ENCODE measurements at regions not wholly inside any gene's neighbourhood (a gene's known extent, or its start where the extent isn't known, plus 50 kb on each side); places are given as distances from the start of the nearest gene placed in this dataset.
A peak's percentile ranks its signal among the peaks of the same experiment; 100 is the strongest.

- no peak for DNase-seq
These were observed 88.8 kb upstream of the CTNNA1 start for GRCh38 chr5:138664276-138664943.

GRCh38 chr5:138663561-138663960 lies 88.4 kb upstream of the HSPA9 start:
- no peak for DNase-seq

DNA sequence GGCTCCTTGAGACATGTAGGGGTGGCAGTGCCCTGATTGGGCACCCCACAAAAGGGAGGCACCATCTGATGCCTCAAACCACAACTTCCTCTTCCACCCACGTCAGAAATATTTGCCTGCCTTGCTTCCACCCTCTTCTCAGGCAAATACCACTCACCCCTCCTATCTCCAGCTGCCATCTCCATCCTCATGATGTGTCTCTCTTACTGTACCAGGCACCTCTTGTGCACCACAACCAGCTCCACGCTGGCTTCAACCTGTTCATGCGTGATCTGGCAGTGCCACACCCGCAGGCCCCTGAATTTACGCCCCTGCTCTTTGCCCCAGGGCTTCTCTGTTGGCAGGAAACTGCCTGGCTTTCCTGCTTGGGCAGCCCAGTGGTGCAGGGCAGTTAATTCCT lies 87.8 kb upstream of the HSPA9 start:
- peak in 5 of 6 experiments; percentile 5 to 62 (median 57) for DNase-seq

DNA sequence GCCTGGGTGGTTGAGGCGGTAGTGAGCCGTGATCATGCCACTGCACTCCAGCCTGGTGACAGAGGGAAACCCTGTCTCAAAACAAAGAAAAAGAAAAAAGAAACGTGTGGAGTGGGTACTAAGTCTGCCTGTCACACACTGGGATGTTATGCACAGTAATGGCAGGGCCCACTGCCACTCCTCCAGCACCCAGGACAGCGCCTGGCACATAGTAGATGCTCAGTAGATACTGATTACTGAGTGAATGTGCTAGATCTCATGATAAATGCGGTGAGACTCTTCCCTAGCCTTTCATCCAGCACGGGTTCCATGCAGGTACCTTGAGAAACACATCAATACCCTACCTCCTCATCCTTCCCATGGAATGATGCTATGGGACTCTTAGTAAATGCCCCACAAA lies 87.4 kb upstream of the HSPA9 start:
- DNase-seq = peak in 2 of 6 experiments; percentile 8 to 15

- no peak for DNase-seq
These were observed 86.8 kb upstream of the HSPA9 start for GRCh38 chr5:138661991-138662434.

DNA sequence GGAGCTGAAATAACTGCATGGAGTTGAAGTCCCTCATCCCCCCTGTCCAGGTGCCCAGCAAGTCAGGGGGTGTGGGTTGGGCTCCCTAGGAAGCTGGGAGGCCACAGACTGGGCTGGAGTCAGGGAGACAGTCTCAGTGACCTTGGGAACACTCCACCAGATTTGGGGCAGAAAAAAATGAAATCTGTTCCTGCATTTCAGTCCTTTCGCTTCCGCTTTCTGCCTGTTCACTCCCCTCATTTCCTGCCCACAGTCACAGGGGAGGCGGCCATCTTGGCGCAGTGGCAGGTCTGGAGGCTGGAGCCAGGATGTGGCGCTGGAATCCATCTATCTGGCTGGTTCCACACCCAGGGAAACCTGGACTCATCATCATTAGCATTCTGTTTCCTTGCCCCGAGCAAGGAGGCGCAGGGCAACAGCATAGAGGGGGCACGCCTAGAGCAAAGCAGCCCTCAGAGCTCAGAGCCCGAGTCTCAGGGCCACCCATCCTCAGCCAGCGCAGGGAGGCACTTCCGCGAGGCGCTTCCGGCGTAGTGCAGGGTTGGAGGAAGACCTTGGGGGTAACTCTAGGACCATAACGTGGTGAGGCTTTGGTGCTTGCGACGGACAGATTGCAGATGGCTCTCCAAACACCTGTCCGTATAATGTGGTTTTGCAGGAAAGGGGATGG lies 86.2 kb upstream of the HSPA9 start:
- no peak for DNase-seq

- DNase-seq = no peak
These were observed 84.9 kb upstream of the HSPA9 start for GRCh38 chr5:138660051-138660572.

DNA sequence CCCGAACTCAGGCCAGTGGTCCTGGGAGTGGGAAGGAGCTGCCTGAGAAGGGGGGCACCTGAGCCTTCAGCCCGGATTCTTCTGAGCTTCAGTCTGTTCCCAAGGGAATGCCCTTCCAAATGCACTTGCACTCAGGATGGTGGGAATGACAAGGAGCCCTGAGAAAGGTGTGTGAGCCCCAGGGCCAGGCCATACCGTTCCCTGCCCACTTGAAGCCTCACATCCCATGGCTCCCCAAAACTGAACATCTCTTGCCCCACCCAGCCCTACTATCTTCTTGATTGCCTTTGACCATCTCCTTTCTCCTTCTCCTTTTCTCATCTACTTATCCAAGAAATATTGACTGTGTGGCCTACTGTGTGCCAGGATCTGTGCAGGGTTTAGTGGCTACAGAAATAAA lies 84.4 kb upstream of the HSPA9 start:
- DNase-seq = no peak

DNA sequence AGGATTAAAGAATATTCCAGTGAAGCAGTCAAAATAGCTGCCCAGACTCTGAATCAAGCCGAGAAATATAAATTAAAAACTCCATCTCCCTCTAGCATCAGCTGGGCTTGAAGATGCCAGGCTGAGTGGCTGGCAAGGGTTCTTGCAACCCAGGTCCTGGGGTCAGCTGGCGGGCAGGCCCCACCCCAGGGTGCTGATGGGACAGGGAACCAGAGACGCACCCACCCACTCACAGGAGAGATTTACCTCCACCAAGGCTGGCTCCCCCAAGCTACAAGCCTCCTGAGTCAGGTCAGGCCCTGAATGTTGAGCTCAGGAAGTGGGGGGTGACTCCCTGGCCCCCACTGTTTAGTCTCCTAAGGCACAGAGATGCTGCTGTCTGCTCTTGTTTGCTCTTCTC lies 83.9 kb upstream of the HSPA9 start:
- no peak for DNase-seq

DNA sequence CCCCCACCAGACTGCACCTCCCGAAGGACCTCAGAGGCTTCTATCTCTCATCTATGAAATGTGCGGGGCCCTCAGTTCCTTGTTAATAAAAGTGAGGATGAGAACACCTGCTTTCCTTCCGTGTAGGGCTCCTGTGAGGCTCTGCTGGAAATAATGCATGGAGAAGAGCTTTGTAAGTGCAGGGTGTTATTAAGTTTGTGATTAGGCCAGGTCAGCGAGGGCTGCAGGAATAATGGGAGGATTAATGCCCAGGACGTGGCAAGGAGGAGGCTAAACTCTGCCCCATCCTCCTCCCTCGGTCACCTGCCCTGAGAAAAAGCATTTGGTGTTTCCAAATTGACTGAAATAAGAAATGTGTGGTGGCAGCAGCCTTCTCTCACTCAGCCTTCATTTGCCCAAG lies 83.5 kb upstream of the HSPA9 start:
- no peak for DNase-seq

GRCh38 chr5:138657360-138657759 lies 82.2 kb upstream of the HSPA9 start:
- DNase-seq = no peak

- DNase-seq = no peak
These were observed 81.7 kb upstream of the HSPA9 start for GRCh38 chr5:138656916-138657315.

DNA sequence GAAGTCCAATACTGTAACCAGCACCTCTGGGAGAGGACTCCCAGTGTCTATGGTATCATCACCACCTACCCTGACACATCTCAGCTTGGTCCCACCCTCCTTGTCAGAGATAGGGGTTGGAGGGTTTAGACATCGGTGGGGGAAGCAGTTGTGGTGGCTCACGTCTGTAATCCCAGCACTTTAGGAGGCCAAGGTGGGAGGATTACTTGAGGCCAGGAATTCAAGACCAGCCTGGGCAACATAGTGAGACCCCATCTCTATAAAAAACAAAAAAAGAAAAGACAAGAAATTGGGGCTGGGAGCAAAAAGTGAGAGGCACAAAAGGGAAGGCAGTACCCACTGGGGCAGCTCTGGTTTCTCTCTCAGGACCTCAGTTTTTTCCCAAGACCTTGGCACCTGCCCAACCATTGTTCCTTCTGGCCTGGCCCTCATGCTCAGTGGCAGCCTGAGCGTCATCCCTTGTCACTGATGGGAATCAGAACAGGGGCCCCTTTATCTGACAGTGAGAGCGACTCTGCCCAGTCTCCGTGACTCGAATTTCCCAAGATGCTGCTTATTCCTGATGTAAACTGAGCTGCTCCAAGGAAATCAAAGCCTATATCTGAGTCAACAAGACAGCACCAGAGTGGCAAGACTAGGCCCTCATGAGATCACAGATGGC lies 80.5 kb upstream of the HSPA9 start:
- no peak for DNase-seq

- DNase-seq = peak; percentile 43 to 85 (median 73)
These were observed 79.2 kb upstream of the HSPA9 start for GRCh38 chr5:138654281-138654867.

GRCh38 chr5:138653502-138653901 lies 78.3 kb upstream of the HSPA9 start:
- DNase-seq = no peak

DNA sequence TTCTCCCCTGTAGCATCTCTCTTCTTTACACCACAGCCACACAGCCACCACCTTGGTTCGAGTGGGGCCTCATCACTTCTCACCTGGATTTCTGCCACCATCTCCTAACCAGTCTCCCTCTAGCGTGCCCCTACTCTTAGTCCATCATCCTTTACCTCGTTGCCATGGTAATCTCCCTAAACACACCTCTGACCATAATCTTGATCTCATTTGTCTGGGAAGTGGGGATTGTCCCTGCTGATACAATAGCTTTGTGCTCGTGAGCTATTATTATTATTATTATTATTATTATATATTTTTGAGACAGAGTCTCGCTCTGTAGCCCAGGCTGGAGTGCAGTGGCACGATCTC lies 76.5 kb upstream of the HSPA9 start:
- DNase-seq = no peak

GRCh38 chr5:138651058-138651766 lies 76.0 kb upstream of the HSPA9 start:
- no peak for DNase-seq

DNA sequence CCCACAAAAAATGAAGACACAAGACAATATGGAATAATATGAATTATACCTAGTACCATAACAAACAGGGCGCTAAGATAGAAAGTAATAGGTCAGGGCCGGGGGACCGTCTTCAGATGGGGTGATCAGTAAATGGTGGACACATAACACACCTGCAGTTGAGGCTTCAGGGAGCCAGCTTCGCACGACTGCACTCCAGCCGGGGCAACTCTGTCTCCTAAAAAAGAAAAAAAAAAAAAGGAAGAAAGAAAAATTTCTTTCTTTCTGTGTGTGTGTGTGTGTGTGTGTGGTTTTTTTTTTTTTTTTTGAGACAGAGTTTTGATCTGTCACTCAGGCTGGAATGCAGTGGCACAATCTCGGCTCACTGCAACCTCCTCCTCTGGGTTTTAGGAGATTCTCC lies 75.0 kb upstream of the HSPA9 start:
- DNase-seq = no peak

GRCh38 chr5:138649775-138650174 lies 74.6 kb upstream of the HSPA9 start:
- no peak for DNase-seq

- DNase-seq = no peak
These were observed 74.1 kb upstream of the HSPA9 start for GRCh38 chr5:138649316-138649720.

GRCh38 chr5:138648841-138649240 lies 73.6 kb upstream of the HSPA9 start:
- DNase-seq = no peak

DNA sequence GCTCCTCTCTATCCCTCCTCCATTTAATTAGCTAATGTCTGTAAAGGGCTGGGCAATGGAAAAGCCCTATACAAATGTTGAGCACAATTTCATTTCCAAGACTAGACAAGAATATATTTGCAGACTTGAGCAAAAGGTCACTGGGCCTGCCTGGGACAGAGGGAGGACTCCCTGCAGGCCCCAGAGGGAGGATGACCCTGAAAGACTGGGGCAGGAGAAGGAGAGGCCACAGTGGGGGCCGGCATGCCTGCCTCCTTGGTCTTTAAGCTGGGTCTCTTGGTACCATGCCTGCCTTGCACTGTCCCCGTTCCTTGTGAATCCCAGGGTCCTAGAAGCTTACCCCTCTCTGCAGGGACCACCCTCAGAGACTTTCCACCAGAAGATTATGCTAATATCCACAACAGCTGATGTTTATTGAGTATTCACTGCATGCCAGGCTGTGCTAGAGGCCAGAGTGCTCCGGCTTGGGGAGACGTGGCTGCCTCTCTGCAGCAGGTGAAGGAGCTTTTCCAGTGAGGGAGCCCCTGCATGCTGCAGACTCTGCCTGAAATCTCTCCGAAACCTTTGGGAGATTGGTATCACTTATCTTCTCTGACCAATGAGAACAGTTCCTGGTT lies 72.7 kb upstream of the HSPA9 start:
- no peak for DNase-seq
